ENCODE measurements at regions not wholly inside any gene's neighbourhood (a gene's known extent, or its start where the extent isn't known, plus 50 kb on each side); places are given as distances from the start of the nearest gene placed in this dataset.
"Not testable (repeated sequence)": the region's sequence is repeated elsewhere in the genome, so short reads cannot be mapped to it uniquely, and the experiment has no call there.

DNA sequence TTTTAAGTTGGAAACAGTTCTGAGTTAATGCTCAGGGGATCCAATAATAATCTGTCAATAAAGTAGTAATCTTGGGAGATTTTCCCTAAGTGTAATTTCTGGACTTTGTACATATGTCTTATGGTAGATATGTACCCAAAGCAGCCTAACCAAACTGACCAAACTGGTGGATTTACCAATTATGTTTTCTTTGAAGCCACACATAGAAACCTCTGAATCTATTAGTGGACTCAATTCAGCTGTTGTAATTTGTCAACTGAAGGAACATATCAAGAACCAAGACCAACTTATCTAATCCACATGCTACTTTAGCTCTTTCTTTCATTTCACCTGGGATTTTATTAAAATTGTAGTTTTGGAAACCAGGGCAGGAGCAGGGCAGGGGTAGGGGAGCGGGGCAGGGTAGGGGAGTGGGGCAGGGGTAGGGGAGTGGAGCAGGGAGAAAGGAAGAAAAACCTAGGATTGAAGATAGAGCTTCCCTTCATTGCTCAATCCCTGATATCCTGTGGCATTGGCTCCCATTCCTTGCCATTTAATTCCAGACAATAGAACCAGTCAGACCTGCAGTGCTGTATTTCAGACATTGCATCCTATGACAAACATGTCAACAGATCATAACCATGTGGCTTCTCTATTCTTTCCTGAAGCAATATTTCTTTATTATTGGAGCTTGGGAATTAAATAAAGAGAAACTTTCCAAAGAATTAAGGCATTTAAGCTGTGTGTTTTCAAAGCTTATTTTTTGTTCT, 101.8 kb downstream of the NFKBIZ start:
- FAIRE-seq, result no peak

DNA sequence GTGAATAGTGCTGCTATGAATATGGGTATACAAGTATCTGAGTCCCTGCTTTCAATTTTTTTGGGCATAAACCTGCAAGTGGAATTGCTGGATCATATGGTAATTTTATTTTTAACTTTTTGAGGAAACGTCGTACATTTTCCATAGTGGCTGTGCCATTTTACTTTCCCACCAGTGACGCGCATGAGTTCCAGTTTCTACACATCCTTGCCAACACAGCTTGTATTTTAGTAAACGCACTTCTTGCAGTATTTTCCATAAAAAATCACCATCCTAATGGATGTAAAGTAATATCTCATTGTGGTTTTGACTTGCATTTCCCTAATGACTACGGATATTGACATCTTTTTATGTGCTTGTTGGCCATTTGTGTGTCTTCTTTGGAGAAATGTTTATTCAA, 105.0 kb downstream of the NFKBIZ start:
- no peak for FAIRE-seq

DNA sequence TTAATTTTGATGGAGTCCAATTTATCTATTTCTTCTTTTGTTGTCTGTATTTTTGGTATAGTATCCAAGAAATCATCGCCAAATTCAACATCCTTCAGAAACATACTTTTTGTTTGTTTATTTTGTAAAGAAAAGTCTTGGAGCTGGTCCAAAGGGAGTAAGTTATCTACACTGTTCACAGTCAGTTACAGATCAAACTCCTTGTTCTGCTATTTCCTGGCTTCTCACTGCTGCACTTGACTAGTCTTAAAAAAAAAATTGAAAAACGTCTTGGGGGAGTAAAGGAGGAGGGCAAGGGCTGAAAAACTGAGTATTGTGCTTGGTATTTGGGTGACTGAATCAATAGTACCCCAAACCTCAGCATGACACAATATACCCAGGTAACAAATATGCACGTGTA, 105.6 kb downstream of the NFKBIZ start:
- FAIRE-seq, result no peak

DNA sequence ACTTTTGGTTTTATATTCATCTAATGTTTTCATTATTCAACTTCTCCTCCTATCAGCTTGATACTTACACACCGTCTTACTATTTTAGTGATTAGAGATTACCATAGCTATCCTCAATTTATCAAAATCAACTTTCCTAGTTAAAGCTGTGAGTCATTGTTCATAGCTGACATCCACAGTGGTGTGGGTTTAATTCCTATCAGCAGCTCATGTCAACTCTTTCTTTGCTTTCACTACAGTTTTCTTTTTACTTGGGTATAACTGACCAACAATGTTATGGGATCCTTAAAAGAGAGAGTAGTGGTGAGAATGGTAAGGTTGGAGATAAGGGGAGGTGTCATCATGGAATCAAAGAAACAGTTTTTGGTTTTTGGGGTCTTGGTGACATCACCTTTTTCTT, 112.7 kb downstream of the NFKBIZ start:
- no peak for FAIRE-seq

DNA sequence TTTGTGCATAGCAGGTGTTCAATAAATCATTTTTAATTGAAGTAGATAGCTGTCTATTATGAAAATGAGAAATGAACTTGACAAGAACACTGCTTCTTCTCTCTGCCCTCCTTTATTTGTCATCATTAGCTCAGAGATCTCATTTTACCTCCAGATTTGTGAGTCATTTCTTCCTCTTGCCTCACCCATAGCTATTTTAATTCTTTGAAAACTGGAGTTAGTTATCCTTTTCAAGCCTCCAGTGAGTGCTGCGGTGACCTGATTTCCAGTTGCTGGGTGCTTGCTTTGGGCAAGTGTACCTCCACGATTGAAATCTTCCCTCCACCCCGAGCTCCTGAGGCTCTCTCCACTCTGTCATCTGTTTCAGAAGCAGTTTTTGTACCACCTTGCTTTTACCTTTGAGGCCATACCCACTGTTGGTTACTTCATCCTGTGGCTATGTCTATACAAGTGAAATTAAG, 114.6 kb downstream of the NFKBIZ start:
- no peak for FAIRE-seq

DNA sequence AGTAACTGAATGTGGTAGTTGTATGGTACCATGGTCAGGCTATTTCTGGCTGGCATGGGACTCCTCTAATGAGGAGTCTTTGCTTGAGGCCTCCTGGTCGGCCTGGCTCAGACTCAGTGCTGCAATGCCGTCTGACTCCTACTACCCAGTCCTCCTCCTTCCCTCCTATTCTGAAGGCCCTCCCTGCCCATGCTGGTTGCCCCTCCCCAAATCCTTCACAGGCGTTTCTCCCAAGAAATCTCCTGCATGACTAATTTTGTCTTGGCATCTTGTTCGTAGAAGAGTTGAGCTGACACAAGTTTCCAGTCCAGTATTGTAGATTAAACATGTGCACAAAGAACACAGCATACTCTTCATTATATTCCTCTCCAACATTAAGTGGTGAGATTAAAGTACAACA, 115.5 kb downstream of the NFKBIZ start:
- no peak for FAIRE-seq

DNA sequence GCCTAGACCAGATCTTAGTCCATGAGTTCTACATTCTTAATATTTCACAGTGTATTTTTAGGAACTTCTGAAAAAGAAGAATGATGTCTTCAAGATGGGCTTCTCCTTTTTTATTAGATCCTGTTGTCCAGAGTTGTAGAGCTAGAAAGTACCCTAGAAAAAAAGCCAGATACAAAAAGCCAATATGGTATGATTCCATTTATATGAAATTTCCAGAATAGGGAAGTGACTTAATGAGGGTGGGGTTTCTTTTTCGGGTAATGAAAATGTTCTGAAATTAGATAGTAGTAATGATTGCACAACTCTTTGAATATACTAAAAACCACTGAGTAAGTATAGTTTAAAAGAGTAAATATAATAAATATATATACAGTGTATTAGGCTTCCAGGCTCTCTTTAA, 116.9 kb downstream of the NFKBIZ start:
- no peak for FAIRE-seq

DNA sequence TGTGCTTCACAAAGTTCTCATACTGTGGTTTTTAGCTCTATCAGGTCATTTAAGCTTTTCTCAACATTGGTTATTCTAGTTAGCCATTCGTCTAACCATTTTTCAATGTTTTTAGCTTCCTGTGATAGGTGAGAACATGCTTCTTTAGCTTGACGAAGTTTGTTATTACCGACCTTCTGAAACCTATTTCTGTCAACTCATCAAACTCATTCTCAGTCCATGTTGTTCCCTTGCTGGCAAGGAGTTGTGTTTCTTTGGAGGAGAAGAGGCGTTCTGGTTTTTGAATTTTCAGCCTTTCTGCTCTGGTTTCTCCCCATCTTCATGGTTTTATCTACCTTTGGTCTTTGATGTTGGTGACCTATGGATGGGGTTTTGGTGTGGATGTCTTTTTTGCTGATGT, 120.9 kb downstream of the NFKBIZ start:
- FAIRE-seq, result no peak

DNA sequence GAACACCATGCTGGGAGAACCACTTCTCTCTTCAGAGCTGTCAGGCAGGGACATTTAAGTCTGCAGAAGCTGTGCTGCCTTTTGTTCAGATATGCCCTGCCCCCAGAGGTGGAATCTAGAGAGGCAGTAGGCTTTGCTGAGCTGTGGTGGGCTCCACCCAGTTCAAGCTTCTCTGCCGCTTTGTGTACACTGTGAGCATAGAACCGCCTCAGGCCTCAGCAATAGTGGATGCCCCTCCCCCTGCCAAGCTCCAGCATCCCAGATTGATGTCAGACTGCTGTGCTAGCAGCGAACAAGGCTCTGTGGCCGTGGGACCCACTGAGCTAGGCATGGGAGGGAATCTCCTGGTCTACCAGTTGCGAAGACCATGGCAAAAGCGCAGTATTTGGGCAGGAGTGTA, 121.6 kb downstream of the NFKBIZ start:
- FAIRE-seq, result no peak

DNA sequence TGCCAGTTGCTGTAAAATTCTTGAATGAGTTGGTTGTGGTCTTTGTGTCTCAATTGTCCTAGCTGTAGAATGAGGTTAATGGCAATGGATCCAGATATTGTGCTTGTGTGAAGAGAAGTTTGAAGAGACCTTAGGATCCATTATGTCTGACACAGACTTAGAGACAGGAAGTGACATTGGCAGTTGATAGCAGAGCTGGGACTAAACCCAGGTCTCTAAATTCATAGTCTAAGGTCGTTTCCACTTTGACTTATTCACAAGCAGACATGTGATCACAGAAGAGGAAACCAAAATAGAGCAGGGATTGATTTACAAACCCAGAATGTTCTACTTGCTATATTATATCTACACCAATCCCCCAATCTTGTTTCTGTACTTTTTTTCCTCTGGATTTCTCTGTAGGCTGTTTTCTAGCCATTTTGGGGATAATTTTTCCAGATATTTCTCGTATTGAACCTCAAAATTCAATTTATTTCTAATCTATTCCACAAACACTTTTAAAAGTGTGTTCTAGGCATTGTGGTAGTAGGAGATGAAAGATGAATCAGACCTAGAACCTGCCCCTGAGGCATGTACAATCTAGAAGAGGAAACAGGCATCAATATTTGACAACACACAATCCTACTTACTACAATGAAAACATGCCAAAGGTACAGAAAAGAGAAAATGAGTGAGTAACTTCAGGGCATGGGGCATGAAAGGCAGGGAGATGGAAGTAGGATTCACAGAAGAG, 123.3 kb downstream of the NFKBIZ start:
- no peak for FAIRE-seq

DNA sequence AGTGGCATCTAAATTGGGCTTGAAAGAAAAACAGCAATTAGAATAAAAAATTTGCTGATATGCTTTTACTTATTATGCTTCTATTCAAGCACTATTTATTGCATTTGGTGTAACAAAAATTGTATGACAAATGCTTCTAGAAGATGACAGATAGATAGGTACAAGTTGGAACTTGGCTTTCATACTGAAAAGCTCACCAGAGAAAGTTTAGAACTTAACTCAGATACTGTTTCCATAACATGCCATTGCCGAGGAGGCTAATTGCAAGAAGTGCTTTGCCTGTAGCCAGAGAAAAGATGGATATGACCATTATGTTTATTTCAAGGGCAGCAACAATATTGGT, 123.8 kb downstream of the NFKBIZ start:
- no peak for FAIRE-seq

DNA sequence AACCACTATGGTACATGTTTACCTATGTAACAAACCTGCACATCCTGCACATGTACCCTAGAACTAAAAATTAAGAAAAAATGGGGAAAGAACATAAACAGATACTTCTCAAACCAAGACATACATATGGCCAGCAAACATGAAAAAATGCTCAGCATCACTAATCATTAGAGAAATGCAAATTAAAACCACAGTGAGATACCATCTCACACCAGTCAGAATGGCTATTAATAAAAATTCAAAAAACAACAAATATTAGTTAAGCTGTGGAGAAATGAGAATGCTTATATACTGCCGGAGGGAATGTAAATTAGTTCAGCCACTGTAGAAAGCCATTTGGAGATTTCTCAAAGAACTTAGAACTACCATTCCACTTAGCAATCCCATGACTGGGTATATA, 126.1 kb downstream of the NFKBIZ start:
- FAIRE-seq, result not testable (repeated sequence)

DNA sequence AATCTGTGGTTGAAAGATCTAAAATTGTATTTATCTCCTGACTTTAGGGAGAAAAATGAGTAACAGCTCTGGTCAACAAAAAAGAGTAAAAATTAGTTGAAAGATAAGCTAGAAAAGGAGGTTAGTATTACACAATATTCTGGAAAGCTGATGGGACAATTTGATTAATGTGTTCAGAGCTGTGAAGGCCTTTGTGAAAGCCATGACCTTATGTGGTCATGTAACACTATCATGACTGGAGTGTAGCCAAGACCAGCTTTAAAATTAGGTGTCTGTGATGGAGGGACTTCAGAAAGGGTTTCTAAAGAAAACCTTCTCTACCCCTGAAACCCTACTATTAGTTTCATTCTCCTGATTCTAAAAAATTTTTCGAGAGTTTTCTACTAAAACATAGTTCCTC, 127.2 kb downstream of the NFKBIZ start:
- no peak for FAIRE-seq

DNA sequence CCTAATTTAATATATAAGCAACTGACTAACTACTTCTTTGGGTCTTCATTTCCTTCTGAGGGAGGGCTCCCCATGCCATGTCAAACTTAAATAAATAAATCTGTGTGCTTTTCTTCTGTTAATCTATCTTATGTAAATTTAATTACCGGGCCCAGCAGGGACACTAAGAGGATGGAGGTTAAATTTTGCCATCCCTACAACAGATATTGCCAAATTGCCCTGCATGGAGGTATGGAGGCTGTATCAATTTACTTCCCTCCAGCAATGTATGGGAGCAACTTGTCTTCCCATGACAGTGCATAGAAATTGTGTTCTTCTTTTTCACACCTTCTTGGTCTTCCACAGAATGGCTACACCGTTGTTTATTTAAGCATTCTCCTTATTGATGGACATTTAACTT, 129.0 kb downstream of the NFKBIZ start:
- no peak for FAIRE-seq

DNA sequence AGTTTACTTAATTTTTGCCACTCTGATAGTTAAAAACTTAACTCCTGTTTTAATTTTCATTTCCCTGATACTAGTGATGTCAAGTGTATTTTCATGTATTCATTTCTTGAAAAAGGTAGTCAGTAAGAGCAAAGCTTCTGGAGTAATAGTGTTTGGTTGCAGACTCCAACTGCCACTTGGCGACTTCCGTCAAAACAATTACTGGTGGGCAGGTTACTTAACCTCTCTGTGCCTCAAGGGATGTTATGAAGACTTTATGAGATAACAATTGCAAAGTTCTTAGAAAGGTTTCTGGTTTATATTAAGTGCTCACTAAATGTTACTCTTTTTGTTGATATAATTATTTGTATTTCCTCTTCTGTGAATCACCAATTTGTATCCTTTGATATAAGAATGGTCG, 129.7 kb downstream of the NFKBIZ start:
- no peak for FAIRE-seq

DNA sequence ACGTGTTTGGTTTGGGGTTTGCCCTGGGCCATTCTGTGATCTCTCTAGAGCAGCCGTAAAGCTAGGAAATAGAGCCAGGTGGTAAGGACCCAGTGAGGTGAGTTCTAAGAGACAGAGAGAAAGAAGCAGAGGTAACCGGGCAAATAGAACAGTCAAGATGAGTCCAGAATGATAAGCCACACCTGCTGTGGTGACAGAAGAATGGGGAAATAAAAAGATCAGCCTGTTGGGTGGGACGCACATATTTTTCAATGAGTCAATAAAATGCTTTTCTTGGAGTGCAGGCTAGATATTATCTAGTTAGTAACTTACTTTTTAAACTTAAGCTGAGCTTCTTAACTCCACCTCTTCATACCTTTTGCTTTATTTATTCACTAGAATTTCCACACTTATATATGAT, 135.0 kb downstream of the NFKBIZ start:
- FAIRE-seq, result no peak

DNA sequence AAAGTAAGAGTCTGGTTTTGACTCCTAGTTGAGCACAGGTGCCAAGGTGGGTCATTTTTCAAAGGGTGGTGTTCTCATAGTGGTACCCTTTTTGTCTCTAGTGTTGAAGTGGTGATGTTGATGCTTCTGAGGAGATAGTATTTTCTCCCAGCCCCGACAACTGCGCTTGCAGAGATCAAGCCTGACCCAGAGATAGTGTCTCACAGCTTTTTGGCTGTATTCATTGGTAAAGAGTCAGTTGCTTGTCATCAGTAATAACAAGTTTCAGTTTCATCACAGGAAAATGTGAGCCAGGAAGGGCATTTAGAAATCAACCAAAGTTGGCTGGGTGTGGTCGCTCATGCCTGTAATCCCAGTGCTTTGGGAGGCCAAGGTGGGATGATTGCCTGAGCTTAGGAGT, 139.3 kb downstream of the NFKBIZ start:
- FAIRE-seq, result no peak

DNA sequence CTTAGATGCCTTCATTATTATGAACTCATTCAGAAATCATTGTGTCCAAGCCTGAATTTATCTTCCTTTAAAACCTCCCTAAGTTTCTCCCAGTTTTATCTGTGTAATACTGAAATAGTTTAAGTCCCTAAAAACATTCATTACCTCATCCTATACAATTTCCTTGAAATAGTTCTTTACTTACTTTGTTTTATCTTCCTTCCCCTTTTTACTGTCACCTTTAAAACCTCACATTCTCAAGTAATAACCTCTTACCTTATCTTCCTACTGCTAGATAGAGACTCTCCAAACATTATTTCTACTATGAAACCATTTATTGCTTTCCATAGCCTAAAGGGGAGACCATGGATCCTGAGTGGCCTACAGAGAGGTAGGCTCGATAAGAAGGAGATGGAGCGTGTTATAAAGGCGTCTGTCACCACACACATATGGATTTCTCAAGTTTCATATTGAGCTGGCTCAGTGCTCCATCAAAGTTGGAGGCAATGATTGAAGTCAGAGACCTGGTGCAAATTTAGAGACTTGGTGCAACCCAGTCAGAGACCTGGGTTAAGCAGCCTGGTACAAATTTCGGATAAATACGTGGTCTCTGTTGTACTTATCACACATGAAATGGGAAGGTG, 140.4 kb downstream of the NFKBIZ start:
- no peak for FAIRE-seq

DNA sequence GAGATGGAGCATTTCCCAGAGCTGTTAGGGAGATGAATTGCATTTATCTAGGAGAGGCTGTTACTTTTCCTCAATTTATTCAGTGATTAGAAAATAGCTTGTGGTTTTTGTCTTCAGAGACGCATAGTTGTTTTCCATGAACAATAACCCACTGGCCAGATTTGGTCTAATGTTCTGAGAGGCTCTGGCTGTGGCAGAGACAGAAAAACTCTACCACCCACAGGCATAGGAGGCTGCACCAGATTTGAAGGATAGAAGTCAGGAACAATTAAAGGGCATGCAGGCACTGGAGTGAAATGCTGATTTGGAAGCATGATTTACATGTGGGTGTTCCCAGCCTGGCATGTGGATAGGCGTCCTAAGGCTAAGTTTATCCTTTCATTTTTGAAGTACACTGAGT, 143.5 kb downstream of the NFKBIZ start:
- no peak for FAIRE-seq

DNA sequence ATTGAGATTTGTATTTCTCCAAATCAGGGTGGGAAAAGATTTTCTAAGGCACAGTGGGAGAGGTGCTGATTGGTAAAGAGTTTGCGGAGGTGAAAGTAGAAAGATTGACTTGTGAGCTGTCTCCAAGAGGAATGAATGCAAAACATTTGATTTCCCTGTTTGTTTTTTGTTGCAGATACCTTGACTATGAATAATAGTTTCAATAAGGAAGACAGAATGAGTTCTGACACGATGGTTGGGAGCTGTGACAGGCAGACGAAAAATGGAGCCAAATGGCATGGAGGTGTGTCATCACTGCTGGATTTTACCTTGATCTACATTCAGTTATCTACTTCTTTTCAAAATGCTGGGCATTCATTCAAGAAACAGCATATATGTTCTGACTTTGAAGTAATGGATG, 145.1 kb downstream of the NFKBIZ start:
- no peak for FAIRE-seq

DNA sequence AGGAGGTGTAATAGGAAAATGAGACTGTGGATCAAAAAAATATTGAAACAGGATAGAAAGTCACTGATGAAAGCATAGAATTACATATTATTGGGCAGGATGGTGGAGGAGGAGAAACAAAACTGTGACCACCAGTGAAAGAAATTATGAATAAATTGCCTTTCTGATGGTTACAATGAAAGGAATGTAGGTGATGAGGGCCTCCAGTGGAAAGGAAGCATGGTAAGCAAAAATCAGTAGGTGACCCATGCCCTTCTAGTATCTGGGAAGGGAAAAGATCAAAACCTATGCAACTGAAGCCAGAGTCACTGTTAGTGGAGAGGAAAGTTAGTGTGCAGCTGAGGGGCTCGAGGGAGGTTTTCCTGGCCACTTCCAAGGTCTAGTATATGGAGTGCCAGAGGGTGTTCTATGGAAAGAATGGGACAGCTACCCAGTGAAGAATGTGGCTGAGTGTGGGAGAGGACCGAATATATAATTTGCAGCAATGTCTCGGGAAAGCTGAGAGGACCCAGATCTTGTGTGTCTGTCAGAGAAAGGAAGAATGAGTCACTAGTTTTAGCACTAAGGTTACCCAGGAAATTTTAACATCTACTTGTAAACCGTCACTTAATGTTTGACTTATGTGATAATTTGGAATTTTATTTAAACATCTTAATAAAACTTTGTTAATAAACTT, 146.2 kb downstream of the NFKBIZ start:
- FAIRE-seq, result no peak

DNA sequence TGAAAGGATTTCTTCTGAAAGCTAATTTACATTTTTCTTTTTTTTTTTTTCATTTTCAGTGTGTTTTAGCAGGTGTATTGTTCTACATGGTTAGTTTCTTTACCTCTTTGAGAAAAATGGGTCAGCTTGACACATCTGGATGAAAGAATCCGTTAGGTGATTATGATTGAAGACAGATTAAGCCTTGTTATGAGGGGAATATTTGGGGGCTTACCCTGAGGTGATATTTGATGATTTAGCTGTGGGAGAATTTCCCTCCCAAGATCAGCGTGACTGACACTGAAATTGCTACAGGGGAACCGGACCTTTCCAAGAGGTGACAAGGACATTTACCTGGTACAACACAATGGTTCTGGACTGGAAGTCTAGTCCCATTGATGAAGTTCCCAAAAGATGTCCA, 147.5 kb downstream of the NFKBIZ start:
- FAIRE-seq, result no peak

DNA sequence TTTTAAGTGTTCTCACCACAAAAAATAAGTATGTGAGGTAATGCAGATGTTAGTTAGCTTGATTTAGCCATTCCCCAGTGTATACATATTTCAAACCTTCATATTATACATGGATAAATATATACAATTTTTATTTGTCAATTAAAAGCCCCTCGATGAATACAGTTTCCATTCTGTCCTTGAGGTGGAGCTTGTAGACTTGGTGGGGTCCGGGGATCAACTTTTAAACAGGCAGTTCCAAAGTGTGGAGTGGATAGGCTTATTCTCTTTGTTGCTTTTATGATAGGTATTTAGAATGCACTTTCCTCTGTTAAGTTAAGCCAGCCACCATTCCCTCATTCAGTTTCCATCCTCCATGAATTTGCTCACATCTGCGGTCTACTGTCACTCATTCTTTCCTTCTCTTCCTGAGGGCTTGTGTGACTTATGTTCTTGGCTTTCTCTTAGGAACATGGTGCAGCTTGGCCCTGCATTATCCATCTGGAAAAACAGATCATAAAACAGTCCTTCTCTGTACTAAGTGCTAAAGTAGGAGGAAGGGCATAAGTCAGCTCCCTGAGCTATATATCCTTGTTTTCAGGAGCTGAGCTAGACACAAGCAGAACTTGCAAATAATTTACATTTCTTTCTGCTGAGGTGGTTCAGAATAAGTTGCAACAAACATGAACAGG, 149.1 kb downstream of the NFKBIZ start:
- no peak for FAIRE-seq
